PC-9 (cell line): ENCODE measurements at regions not wholly inside any gene's neighbourhood (a gene's known extent, or its start where the extent isn't known, plus 50 kb on each side); places are given as distances from the start of the nearest gene placed in this dataset.
"Not testable (repeated sequence)": the region's sequence is repeated elsewhere in the genome, so short reads cannot be mapped to it uniquely, and the experiment has no call there.

Experiments used
- CTCF ChIP-seq: fragments of 200-600 bp; sonication (generic); conservative IDR thresholded peaks from 2 replicates; pipeline ENCODE4 v1.6.1; 2017; ENCODE audit warnings: mixed run types, antibody characterized with exemption, mild to moderate bottlenecking, moderate library complexity
- EZH2 ChIP-seq: fragments of 200-600 bp; sonication (generic); IDR thresholded peaks from 2 replicates; pipeline ENCODE4 v1.8.0; 2017; ENCODE audit warnings: antibody characterized with exemption, low read depth

GRCh38 chr2:154947416-154947815 is 248.9 kb downstream of the KCNJ3 start:
- TF ChIP-seq CTCF, EZH2: not testable (repeated sequence)
